ENCODE measurements at regions not wholly inside any gene's neighbourhood (a gene's known extent, or its start where the extent isn't known, plus 50 kb on each side); places are given as distances from the start of the nearest gene placed in this dataset.
"Not testable (repeated sequence)": the region's sequence is repeated elsewhere in the genome, so short reads cannot be mapped to it uniquely, and the experiment has no call there.

- no peak for DNase-seq
These were observed 63.8 kb downstream of the SLITRK2 start for GRCh38 chrX:145881175-145881995.

DNA sequence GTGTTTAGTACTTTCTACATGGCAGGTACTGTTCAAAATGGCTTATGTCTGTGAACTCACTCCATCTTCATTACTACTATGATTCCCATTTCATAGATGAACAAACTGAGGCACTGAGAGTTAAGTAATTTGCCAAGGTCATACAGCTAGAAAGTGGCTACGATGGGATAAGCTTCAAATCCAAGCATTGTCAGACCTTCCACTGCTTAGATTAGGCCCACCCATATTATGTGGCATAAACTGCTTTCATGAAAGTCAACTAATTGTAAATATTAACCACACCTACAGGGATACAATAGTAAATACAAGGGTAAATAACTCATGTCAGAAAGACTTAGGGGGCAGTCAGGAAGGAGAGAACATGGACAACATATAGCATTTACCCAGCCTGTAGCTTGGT lies 68.8 kb downstream of the SLITRK2 start:
- DNase-seq = no peak

DNA sequence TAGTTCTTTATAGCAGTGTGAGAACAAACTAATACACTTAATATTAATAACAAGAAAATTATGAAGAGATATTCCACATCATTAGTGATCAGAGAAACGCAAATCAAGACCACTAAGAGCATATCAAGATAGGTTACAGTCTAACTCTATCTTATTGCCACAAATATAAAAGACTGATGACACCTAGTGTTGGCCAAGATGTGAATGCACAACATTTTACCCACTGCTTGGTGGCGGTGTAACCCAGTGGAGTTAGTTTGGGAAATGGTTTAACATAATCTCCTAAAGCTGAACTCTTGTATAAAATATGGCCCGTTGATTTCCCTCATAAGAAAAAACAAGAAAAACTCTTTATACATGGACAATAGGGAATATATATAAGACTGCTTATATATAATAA lies 92.4 kb downstream of the SLITRK2 start:
- no peak for DNase-seq

GRCh38 chrX:145919400-145919799 lies 101.8 kb downstream of the SLITRK2 start:
- DNase-seq = no peak

GRCh38 chrX:145923376-145923775 lies 105.7 kb downstream of the SLITRK2 start:
- no peak for DNase-seq

DNA sequence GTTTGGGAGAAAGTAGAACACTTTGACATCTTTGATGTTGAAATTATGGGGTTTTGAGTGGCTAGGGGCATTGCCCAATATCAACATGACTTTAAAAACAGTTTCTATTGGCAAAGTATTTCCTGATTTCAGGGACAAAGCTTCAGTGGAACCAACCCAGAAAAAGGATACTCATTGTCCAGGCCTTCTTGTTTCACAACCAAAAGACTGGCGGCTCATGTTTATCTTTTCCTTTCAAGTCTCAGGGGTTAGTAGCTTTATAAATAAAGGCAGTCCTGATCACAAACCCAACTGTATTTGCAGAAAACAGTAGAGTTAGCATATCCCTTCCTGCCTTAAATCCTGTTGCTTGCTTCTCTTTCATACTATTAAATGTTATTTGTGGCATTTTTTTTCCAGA lies 119.1 kb downstream of the SLITRK2 start:
- DNase-seq = no peak

GRCh38 chrX:145949056-145949455 lies 131.4 kb downstream of the SLITRK2 start:
- DNase-seq = no peak

DNA sequence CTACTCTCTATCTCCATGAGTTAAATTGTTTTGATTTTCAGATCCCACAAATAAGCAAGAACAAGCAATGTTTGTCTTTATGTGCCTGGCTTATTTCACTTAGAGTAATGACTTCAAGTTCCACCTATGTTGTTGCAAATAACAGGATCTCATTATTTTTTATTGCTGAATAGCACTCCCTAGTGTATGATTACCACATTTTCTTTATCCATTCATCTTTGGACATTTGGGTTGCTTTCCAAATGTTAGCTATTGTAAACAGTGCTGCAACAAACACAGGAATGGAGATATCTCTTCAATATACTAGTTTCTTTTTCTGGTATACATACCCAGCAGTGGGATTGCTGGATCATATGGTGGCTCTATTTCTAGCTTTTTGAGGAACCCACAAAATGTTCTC lies 136.0 kb downstream of the SLITRK2 start:
- DNase-seq = no peak

DNA sequence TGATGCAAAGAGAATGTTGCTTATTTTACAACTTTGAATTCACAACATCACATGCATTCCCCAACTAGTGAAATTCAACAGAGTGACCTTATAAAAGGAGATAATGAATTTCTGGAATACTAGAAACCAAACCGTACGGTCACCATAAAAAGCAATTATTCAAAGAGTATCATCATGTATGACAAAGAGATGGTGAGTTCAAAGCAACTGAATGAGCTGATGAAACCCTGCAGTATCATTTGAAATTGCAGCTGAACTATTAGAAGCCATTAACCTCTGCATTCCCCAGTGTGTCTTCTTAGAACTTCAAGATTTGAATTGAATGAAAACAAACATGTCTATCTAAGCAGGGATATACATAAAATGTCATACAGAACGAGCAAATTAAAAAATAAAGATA lies 172.4 kb downstream of the SLITRK2 start:
- DNase-seq = no peak

DNA sequence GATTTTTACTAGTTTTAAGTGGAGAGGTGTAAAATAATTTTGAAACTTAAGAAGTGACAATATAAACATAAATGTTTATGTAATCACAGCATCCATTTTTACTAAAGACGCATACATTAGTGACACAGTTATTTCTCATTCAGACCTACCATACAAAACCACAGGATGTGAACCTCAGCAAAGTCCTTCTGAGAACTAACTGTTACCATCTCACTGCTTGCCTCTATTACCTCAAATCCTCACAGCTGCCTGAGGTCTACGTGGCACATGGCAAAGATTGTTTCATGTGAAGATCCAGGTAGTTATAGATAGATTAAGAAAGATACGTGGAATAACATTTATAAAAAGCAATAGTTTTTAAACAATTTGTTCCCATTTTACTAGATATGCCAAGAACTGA lies 189.0 kb downstream of the SLITRK2 start:
- DNase-seq = no peak

DNA sequence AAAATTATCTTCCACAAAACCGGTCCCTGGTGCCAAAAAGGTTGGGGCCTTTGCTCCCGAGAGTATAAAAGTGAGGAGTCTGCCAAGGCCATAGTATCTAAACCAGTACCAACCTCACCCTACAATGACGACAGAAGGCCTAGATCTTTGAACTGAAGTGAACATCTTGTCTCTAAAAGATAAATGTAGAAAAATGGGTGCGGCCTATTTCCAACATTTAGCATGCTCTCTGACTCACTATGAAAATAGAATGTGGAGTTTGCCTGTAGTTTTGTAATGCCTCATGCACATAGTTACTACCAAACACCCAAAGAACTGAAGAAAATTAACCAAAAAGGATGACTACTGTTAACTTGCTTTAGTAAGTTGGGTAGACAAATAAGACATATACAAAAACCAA lies 218.4 kb downstream of the SLITRK2 start:
- DNase-seq = no peak

DNA sequence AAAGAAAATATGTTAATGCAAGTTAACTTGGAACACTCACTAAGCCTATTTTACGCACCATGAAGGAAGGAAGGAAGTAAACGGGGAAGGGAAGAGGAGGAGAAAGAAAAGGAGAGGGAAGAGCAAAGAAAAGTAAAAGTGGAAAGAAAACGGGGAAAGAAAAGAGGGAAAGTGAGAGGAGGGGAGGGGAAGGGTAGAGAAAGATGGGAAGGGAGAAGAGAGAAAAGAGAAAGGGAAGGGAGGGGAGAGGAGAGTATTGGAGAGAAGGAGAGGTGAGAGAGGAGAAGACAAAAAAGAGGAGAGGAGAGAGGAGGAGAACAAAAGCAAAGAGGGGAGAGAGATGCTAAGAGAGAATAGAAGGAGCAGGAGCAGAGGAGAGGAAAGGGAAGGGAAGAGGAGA lies 224.1 kb downstream of the SLITRK2 start:
- no peak for DNase-seq

GRCh38 chrX:146046011-146046715 lies 228.5 kb downstream of the SLITRK2 start:
- not testable (repeated sequence) for DNase-seq

DNA sequence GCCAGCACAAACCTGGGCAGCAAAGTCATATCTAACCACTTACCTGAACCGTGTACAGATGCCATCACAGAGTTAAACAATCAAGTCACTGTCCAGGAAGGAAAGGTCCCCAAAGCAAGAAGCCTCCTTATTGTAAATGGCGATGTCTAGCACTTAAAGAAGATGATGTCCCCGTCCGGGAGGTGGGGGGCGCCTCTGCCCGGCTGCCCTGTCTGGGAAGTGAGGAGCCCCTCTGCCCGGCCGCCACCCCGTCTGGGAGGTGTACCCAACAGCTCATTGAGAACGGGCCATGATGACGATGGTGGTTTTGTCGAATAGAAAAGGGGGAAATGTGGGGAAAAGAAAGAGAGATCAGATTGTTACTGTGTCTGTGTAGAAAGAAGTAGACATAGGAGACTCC lies 231.9 kb downstream of the SLITRK2 start:
- not testable (repeated sequence) for DNase-seq

DNA sequence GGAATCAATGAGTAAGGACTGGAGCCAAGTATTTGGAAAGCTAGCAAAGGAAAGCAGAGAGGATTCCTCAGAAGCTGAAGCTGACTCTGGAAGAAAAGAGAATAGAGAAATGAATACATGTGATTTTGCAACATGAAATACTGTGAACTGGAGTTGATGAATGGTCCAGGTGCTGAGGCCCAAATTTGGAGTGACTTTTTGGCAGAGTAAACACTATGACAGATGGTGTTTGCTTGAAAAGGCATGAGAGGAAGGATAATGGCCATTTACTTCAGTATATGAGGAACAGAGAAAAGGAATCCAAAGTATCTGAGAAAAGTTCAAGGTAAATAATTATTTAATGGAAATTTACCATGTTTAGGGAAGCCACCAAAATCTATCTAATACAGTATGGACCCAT lies 236.7 kb downstream of the SLITRK2 start:
- DNase-seq = no peak

GRCh38 chrX:146055733-146056132 lies 238.1 kb downstream of the SLITRK2 start:
- no peak for DNase-seq

GRCh38 chrX:146056511-146057081 lies 239.0 kb downstream of the SLITRK2 start:
- DNase-seq = no peak

DNA sequence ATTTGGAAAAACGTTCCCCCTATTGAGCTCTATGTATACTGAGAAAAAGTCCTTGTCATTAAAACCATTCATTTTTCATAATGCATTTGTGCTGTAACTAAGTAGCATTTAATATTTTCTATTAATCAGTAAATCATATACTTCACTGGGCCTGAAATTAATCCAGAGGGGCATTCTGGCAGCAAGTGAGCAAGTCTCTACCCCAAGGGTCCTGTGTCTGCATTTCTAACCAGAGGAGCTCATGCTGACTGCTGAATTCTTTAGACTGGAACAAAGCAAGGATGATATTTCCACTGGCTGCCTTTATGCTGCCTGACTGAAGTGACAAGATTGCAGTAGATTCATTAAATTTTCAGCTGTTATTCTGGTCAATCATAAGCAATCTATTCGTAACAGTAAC lies 246.5 kb downstream of the SLITRK2 start:
- no peak for DNase-seq

DNA sequence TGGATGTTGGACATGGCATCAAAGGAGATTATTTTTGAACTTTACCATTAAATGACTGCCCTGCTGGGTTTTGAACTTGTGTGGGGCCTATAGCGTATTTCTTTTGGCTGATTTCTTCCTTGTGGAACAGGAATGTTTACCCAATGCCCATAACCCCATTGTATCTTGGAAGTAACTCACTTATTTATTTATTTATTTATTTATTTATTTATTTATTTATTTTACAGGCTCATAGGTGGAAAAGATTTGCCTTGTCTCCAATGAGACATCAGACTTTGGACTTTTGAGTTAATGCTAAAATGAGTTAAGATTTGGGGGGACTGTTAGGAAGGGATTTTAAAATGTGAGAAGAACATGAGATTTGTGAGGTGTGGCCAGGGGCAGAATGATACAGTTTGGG lies 273.1 kb downstream of the SLITRK2 start:
- no peak for DNase-seq

DNA sequence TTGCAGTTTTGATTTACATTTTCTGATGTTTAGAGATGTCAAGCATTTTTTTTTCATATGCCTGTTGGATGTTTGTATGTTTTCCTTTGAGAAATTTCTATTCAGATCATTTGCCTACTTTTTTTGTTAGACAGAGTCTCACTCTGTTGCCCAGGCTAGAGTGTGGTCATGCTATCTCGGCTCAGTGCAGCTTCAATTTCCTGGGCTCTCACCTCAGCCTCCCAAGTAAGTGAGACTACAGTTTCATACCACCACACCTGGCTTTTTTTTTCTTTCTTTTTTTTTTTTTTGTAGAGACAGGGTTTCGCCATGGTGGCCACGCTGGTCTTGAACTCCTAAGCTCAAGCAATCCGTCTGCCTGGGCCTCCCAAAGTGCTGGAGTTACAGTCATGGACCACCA lies 291.7 kb downstream of the SLITRK2 start:
- no peak for DNase-seq

DNA sequence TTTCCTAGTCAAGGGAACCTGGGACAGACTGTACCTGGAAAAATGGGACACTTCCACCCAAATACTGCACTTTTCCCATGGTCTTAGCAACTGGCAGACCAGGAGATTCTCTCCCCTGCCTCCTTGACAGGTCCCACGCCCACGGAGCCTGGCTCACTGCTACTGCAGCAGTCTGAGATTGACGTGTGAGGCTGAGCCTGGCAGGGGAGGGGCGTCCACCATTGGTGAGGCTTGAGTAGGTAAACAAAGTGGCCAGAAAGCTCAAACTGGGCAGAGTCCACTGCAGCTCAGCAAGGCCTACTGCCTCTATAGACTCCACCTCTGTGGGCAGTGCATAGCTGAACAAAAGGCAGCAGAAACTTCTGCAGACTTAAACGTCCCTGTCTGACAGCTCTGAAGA lies 301.4 kb downstream of the SLITRK2 start:
- DNase-seq = not testable (repeated sequence)

DNA sequence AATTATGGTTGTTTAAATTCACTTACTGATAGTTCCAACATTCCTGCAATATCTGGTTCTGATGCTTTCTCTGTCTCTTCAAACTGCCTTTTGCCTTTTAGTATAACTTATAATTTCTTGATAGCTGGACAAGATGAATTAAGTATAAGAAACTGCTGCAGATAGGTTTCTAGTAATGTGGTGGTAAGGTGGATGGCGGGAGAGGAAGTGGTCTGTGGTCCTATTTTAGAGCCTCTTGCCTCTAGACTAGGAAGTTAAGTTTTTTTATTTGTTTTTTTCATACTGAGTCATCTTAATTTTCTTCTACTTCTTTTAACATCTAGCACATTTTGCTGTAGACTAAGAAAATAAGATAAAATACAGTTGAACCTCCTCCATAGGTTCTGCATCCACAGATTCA lies 310.0 kb downstream of the SLITRK2 start:
- no peak for DNase-seq

DNA sequence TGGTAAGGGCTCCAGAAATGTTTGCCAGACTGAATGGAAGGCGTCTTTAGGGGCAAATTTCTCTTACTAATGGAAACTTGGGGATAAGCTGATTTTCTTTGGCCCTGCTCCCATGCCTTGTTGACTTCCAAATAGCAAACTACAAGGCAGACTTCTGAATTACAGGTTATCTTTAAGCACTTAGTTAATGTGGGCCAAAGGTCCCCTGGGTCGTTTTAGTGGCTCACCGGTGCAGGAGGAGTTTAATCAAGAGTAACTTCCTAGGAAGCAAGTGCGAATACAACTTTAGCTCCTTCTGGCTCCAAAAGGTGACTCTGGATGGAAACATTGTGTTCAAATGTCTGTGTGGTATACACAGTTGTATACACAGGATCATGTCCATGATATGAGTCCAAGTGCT lies 323.6 kb downstream of the SLITRK2 start:
- no peak for DNase-seq
